DND-41 (cell line): ENCODE measurements at regions not wholly inside any gene's neighbourhood (a gene's known extent, or its start where the extent isn't known, plus 50 kb on each side); places are given as distances from the start of the nearest gene placed in this dataset.

ENCODE experiments used
- ATAC-seq: fragments of 200-7000 bp; cut with Tn5 transposase; 3 replicates; pipeline ENCODE4 v1.9.1; 2021; ENCODE audit warnings: low read depth; ENCODE audit not compliant: insufficient read depth
- DNase-seq: peaks from one replicate; pipeline ENCODE4 v3.0.0-alpha.2; 2020
- H2AFZ ChIP-seq: 2 replicates; pipeline ENCODE4 v1.6.0; 2012; ENCODE audit warnings: low read depth, low read length
- H3K27ac ChIP-seq: 2 replicates; pipeline ENCODE4 v1.5.1; 2012; ENCODE audit warnings: low read length, inconsistent platforms
- H3K27me3 ChIP-seq: fragments of 200-600 bp; sonication (generic); 2 replicates; pipeline ENCODE4 v1.6.0; 2012; ENCODE audit warnings: low read length, mild to moderate bottlenecking, inconsistent platforms; ENCODE audit not compliant: insufficient read depth, poor library complexity
- H3K36me3 ChIP-seq: 2 replicates; pipeline ENCODE4 v1.5.1; 2012; ENCODE audit warnings: low read length, inconsistent platforms; ENCODE audit not compliant: insufficient read depth
- H3K4me1 ChIP-seq: 2 replicates; pipeline ENCODE4 v1.5.1; 2012; ENCODE audit warnings: mild to moderate bottlenecking, low read length; ENCODE audit not compliant: insufficient read depth
- H3K4me2 ChIP-seq: 2 replicates; pipeline ENCODE4 v1.6.0; 2012; ENCODE audit warnings: mild to moderate bottlenecking, moderate library complexity, low read length, inconsistent platforms; ENCODE audit not compliant: insufficient read depth
- H3K4me3 ChIP-seq, 2 experiments: fragments of 200-600 bp in 1 of 2; shearing (Covaris generic) in 1 of 2; 2 replicates each; pipeline ENCODE4 v1.5.1; 2012 to 2016; ENCODE audit warnings: inconsistent platforms in 2 of 2, low read length in 2 of 2, mild to moderate bottlenecking in 2 of 2, low read depth in 1 of 2, moderate library complexity in 1 of 2
- H3K79me2 ChIP-seq: 2 replicates; pipeline ENCODE4 v1.6.0; 2012; ENCODE audit warnings: low read length, inconsistent platforms; ENCODE audit not compliant: insufficient read depth
- H3K9ac ChIP-seq: 2 replicates; pipeline ENCODE4 v1.6.0; 2012; ENCODE audit warnings: low read depth, mild to moderate bottlenecking, inconsistent platforms, low read length, moderate library complexity
- H3K9me3 ChIP-seq: 2 replicates; pipeline ENCODE4 v1.5.1; 2012; ENCODE audit warnings: low read length, moderate library complexity, mild to moderate bottlenecking, inconsistent platforms; ENCODE audit not compliant: insufficient read depth, severe bottlenecking
- H4K20me1 ChIP-seq: 2 replicates; pipeline ENCODE4 v1.6.0; 2012; ENCODE audit warnings: low read length; ENCODE audit not compliant: insufficient read depth
- CTCF ChIP-seq: IDR thresholded peaks from 2 replicates; pipeline ENCODE4 v1.5.1; 2012; ENCODE audit warnings: borderline replicate concordance, low read length, moderate library complexity, mild to moderate bottlenecking; ENCODE audit not compliant: poor library complexity, severe bottlenecking; ENCODE audit errors: extremely low read depth
- EZH2 ChIP-seq: IDR thresholded peaks from 3 replicates; pipeline ENCODE4 v1.6.1; 2012; ENCODE audit warnings: borderline replicate concordance, low read depth, mild to moderate bottlenecking, moderate library complexity, low read length, inconsistent platforms; ENCODE audit not compliant: severe bottlenecking

DNA sequence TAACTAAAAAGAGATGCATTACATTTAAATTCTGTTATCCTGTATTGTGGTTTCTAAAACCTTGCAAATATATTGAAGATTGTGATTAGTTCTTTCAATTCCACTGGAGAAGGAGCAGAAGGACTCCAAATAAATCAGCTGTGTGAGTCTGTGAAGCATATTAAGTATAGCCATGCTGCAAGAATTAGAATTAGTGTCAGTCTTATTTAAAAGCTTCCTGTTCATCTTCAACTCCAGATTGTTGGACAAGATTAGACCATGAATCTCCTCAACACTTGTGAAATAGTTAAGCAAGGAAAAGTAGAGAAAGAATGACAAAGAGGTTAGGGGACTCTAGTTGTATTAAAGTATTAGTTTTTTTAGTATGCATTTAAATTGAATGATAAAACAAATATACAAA lies 92.5 kb upstream of the LRP1B start:
- Histone ChIP-seq H3K79me2 (no peaks in the 10 kb centered on the region), H4K20me1 (no peaks in the 10 kb centered on the region), H3K4me2 (no peak overlapping the region), H3K36me3 (no peaks in the 10 kb centered on the region), H3K27me3 (no peaks in the 10 kb centered on the region), H3K27ac (no peak overlapping the region), H2AFZ (no peak overlapping the region), H3K9me3 (no peaks in the 10 kb centered on the region), H3K4me3 (no peak overlapping the region), H3K4me1 (no peaks in the 10 kb centered on the region), H3K9ac (no peak overlapping the region)
- ATAC-seq (no peak), DNase-seq (no peak)
- TF ChIP-seq CTCF (no peak), EZH2 (no peak)

GRCh38 chr2:142222715-142223114 lies 91.9 kb upstream of the LRP1B start:
- no peak overlapping the region for H2AFZ ChIP-seq
- no peak for ATAC-seq

DNA sequence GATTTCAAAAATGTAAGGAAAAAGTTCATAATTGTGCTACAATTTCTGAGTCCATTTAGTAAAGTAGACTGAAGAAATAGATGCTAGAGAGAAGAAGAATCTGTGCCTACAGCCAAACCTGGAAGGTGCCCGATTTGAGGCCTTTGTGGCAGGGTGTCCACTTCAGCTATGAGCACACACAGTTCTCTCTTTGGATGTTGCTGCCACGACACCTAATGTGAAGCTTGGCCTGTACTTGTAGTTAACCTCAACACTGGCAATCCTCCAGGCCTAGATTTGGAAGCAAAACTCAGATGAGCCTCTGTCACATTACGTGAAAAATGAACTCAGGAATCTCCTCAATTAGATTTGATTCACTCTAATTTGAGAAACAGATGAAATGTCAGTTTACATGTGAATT lies 90.1 kb upstream of the LRP1B start:
- TF ChIP-seq CTCF: no peak

More at GRCh38 chr2:142222715-142223114, 91.9 kb upstream of the LRP1B start:
- H4K20me1 ChIP-seq: no peaks in the 10 kb centered on the region
- H3K27me3 ChIP-seq: no peaks in the 10 kb centered on the region
- no peak for TF ChIP-seq CTCF
- no peak for TF ChIP-seq EZH2
- no peak overlapping the region for H3K4me3 ChIP-seq
- no peaks in the 10 kb centered on the region for H3K4me1 ChIP-seq
- no peak overlapping the region for H3K27ac ChIP-seq
- DNase-seq: no peak
- H3K36me3 ChIP-seq: no peaks in the 10 kb centered on the region
- no peaks in the 10 kb centered on the region for H3K79me2 ChIP-seq
- H3K9ac ChIP-seq: no peak overlapping the region
- H3K9me3 ChIP-seq: no peaks in the 10 kb centered on the region
- H3K4me2 ChIP-seq: no peak overlapping the region

DNA sequence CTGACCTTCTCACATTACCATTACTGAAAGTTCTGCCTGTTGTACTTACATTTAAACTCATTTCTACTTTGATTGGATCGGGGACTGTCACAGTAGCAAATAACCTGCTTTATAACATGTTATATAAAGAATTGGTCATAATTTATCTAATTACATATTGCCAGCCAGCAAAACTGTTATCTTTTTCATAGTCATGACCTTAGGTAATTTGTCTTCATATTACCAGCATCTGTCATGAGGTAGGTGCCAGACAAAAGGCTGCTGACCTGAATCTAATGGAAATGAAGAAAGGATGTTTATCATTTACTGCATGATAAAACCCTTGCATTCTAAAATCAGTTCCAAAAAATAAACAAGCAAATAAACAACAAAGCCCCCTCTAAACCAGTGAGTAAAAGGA lies 89.4 kb upstream of the LRP1B start:
- H3K4me2 ChIP-seq: no peak overlapping the region
- no peaks in the 10 kb centered on the region for H3K27me3 ChIP-seq
- H4K20me1 ChIP-seq: no peaks in the 10 kb centered on the region

More for the DNA sequence above, 90.1 kb upstream of the LRP1B start:
- no peak for ATAC-seq
- Histone ChIP-seq H2AFZ (no peak overlapping the region), H4K20me1 (no peaks in the 10 kb centered on the region), H3K27ac (no peak overlapping the region), H3K79me2 (no peaks in the 10 kb centered on the region), H3K9ac (no peak overlapping the region), H3K9me3 (no peaks in the 10 kb centered on the region), H3K4me3 (no peak overlapping the region), H3K4me1 (no peaks in the 10 kb centered on the region), H3K4me2 (no peak overlapping the region), H3K36me3 (no peaks in the 10 kb centered on the region), H3K27me3 (no peaks in the 10 kb centered on the region)
- no peak for DNase-seq

More for the DNA sequence above, 89.4 kb upstream of the LRP1B start:
- Histone ChIP-seq H3K36me3 (no peaks in the 10 kb centered on the region), H3K4me3 (no peak overlapping the region), H3K27ac (no peak overlapping the region), H3K4me1 (no peaks in the 10 kb centered on the region), H2AFZ (no peak overlapping the region), H3K9ac (no peak overlapping the region), H3K9me3 (no peaks in the 10 kb centered on the region), H3K79me2 (no peaks in the 10 kb centered on the region)
- no peak for TF ChIP-seq EZH2
- ATAC-seq (no peak), DNase-seq (no peak)
